Medulla oblongata (tissue), 1 donor: ENCODE measurements at regions not wholly inside any gene's neighbourhood (a gene's known extent, or its start where the extent isn't known, plus 50 kb on each side); places are given as distances from the start of the nearest gene placed in this dataset.

ENCODE experiments used
- DNase-seq: peaks from one replicate; pipeline ENCODE4 v3.0.0-alpha.2; 2015; ENCODE audit errors: extremely low spot score

GRCh38 chr1:222040955-222041354 is 299.1 kb upstream of the DUSP10 start:
- DNase-seq: no peak

GRCh38 chr1:222040121-222040805 is 298.4 kb upstream of the DUSP10 start:
- no peak for DNase-seq

GRCh38 chr1:222038971-222039370 is 297.1 kb upstream of the DUSP10 start:
- DNase-seq: no peak

GRCh38 chr1:222037720-222038119 is 295.8 kb upstream of the DUSP10 start:
- DNase-seq: no peak

- DNase-seq: peak; percentile 28
These were observed 292.9 kb upstream of the DUSP10 start for GRCh38 chr1:222034790-222035189.

- no peak for DNase-seq
These were observed 291.6 kb upstream of the DUSP10 start for GRCh38 chr1:222033450-222033849.

GRCh38 chr1:222031318-222031717 is 289.4 kb upstream of the DUSP10 start:
- no peak for DNase-seq

- no peak for DNase-seq
These were observed 286.8 kb upstream of the DUSP10 start for GRCh38 chr1:222028676-222029075.

- DNase-seq: no peak
These were observed 286.2 kb upstream of the DUSP10 start for GRCh38 chr1:222028116-222028515.

- no peak for DNase-seq
These were observed 284.4 kb upstream of the DUSP10 start for GRCh38 chr1:222026280-222026679.

- no peak for DNase-seq
These were observed 281.1 kb upstream of the DUSP10 start for GRCh38 chr1:222023025-222023424.

GRCh38 chr1:222021129-222021528 is 279.2 kb upstream of the DUSP10 start:
- DNase-seq: no peak

- DNase-seq: no peak
These were observed 278.7 kb upstream of the DUSP10 start for GRCh38 chr1:222020553-222020952.

GRCh38 chr1:222019029-222019428 is 277.1 kb upstream of the DUSP10 start:
- DNase-seq: no peak

GRCh38 chr1:222018041-222018440 is 276.2 kb upstream of the DUSP10 start:
- no peak for DNase-seq

- no peak for DNase-seq
These were observed 273.8 kb upstream of the DUSP10 start for GRCh38 chr1:222015686-222016085.

GRCh38 chr1:222014001-222014400 is 272.1 kb upstream of the DUSP10 start:
- DNase-seq: no peak

- no peak for DNase-seq
These were observed 270.9 kb upstream of the DUSP10 start for GRCh38 chr1:222012816-222013215.

GRCh38 chr1:222010306-222010705 is 268.4 kb upstream of the DUSP10 start:
- DNase-seq: no peak

GRCh38 chr1:222009105-222009730 is 267.3 kb upstream of the DUSP10 start:
- DNase-seq: peak; percentile 6

- no peak for DNase-seq
These were observed 264.8 kb upstream of the DUSP10 start for GRCh38 chr1:222006715-222007114.

- no peak for DNase-seq
These were observed 262.9 kb upstream of the DUSP10 start for GRCh38 chr1:222004784-222005183.

- DNase-seq: no peak
These were observed 262.1 kb upstream of the DUSP10 start for GRCh38 chr1:222004034-222004433.

GRCh38 chr1:222002503-222002902 is 260.6 kb upstream of the DUSP10 start:
- no peak for DNase-seq
